GM12878 (cell line): ENCODE measurements at regions not wholly inside any gene's neighbourhood (a gene's known extent, or its start where the extent isn't known, plus 50 kb on each side); places are given as distances from the start of the nearest gene placed in this dataset.

Experiments
- ATAC-seq: fragments of 200-7000 bp; cut with Tn5 transposase; 3 replicates; pipeline ENCODE4 v1.9.1; 2020; ENCODE audit warnings: mild to moderate bottlenecking, moderate library complexity
- BruUV-seq: library from RNA; stranded (reverse); fragments of 400-500 nt; replicated peaks from 2 replicates; lab custom pipeline; 2021; lab: Mats Ljungman, UMichigan
- CTCF ChIA-PET: fragments of 300-600 bp; sonication (Branson Sonifier 250); formaldehyde crosslinking; extraction: SDS; loops from one replicate; lab custom pipeline; 2021; ENCODE audit warnings: inconsistent platforms; lab: Yijun Ruan, JAX
- POLR2A ChIA-PET: fragments of 350-600 bp; formaldehyde crosslinking; extraction: SDS; loops from one replicate; lab custom pipeline; 2021; ENCODE audit warnings: inconsistent platforms; lab: Charles Lee
- RAD21 ChIA-PET: fragments of 300-600 bp; sonication (Branson Sonifier 250); formaldehyde crosslinking; loops from one replicate; lab custom pipeline; 2023; ENCODE audit warnings: antibody characterized with exemption; ENCODE audit not compliant: unreplicated experiment; lab: Charles Lee
- SMC1A ChIA-PET: fragments of 300-600 bp; sonication (Branson Sonifier 250); formaldehyde crosslinking; loops from one replicate; lab custom pipeline; 2023; ENCODE audit not compliant: unreplicated experiment, uncharacterized antibody; lab: Charles Lee
- DNase-seq: peaks from one replicate; pipeline ENCODE4 v3.0.0-alpha.2; 2011; ENCODE audit warnings: low read depth, low spot score
- FAIRE-seq: peaks from 3 replicates; lab custom pipeline; 2011; peaks lifted over from hg19 to GRCh38; lab: Jason Lieb, UNC
- H2AFZ ChIP-seq: 2 replicates; pipeline ENCODE4 v1.6.0; 2011; ENCODE audit warnings: low read depth, low read length, control low read depth; ENCODE audit not compliant: control insufficient read depth
- H3K27ac ChIP-seq: 2 replicates; pipeline ENCODE4 v1.5.1; 2011; ENCODE audit warnings: control low read depth; ENCODE audit not compliant: control insufficient read depth, insufficient read depth
- H3K27me3 ChIP-seq, 2 experiments: replicated peaks in 1 of 2; 2 replicates each; pipeline versions ENCODE4 v1.6.0 to v1.6.1; 2011; ENCODE audit warnings: low read length in 1 of 2; ENCODE audit not compliant: control insufficient read depth in 2 of 2, insufficient read depth in 2 of 2
- H3K36me3 ChIP-seq, 2 experiments: 2 replicates each; pipeline ENCODE4 v1.5.1; 2011; ENCODE audit warnings: low read length in 1 of 2; ENCODE audit not compliant: control insufficient read depth in 2 of 2, insufficient read depth in 2 of 2
- H3K4me1 ChIP-seq: 2 replicates; pipeline ENCODE4 v1.6.1; 2011; ENCODE audit warnings: mild to moderate bottlenecking, low read length, moderate library complexity, mixed read lengths; ENCODE audit not compliant: control insufficient read depth, insufficient read depth
- H3K4me2 ChIP-seq: 2 replicates; pipeline ENCODE4 v1.6.0; 2011; ENCODE audit warnings: control low read depth; ENCODE audit not compliant: control insufficient read depth, insufficient read depth
- H3K4me3 ChIP-seq: fragments of 200-600 bp; sonication (generic); 2 replicates; pipeline ENCODE4 v1.5.1; 2016
- H3K79me2 ChIP-seq: 2 replicates; pipeline ENCODE4 v1.6.0; 2011; ENCODE audit warnings: low read length; ENCODE audit not compliant: control insufficient read depth, insufficient read depth
- H3K9ac ChIP-seq: 2 replicates; pipeline ENCODE4 v1.8.0; 2011; ENCODE audit warnings: low read length, control low read depth, mixed read lengths; ENCODE audit not compliant: control insufficient read depth, insufficient read depth
- H3K9me3 ChIP-seq: replicated peaks from 3 replicates; pipeline ENCODE4 v1.5.1; 2011; ENCODE audit warnings: mild to moderate bottlenecking, low read length; ENCODE audit not compliant: control insufficient read depth, insufficient read depth
- H4K20me1 ChIP-seq: 2 replicates; pipeline ENCODE4 v1.6.0; 2011; ENCODE audit not compliant: control insufficient read depth, insufficient read depth
- BCL11A ChIP-seq: IDR thresholded peaks from 2 replicates; pipeline ENCODE4 v1.6.1; 2011; ENCODE audit warnings: low read depth, low read length
- HDGF ChIP-seq: fragments of 450-650 bp; IDR thresholded peaks from 2 replicates; pipeline ENCODE4 v1.6.1; 2016; ENCODE audit warnings: antibody characterized with exemption
- RFX5 ChIP-seq: IDR thresholded peaks from 2 replicates; pipeline ENCODE4 v1.6.1; 2011; ENCODE audit warnings: low read depth, low read length, improper control_type of control experiment
- SIN3A ChIP-seq: IDR thresholded peaks from 2 replicates; pipeline ENCODE4 v1.6.1; 2012; ENCODE audit warnings: low read depth, low read length, improper control_type of control experiment
- ZNF24 ChIP-seq: fragments of 450-650 bp; IDR thresholded peaks from 2 replicates; pipeline ENCODE4 v1.6.1; 2017; ENCODE audit warnings: antibody characterized with exemption, mild to moderate bottlenecking
- WGBS: methylation state at CpG from one replicate; pipeline ENCODE4 v1.1.6; 2016; ENCODE audit warnings: low lambda C conversion rate; ENCODE audit not compliant: insufficient replicate concordance, insufficient coverage; ENCODE audit errors: missing lambda C conversion rate; 5-methylcytosine and 5-hydroxymethylcytosine counted together
- in situ Hi-C: fragments of 300-500 bp; cut with MboI; formaldehyde crosslinking; loops from 9 replicates; pipeline ENCODE4 v1.14.3; 2018; ENCODE audit warnings: mixed read lengths
- intact Hi-C: fragments of 100-400 bp; cut with micrococcal nuclease; formaldehyde crosslinking; loops from one replicate; pipeline ENCODE4 v1.14.2; 2022; ENCODE audit not compliant: unreplicated experiment
- TF ChIP-seq, protein P1 (sequence below): fragments of 450-650 bp; IDR thresholded peaks from 2 replicates; pipeline ENCODE4 v1.6.1; 2018; ENCODE audit warnings: mild to moderate bottlenecking, low read depth, moderate library complexity; ENCODE audit not compliant: partially characterized antibody

DNA sequence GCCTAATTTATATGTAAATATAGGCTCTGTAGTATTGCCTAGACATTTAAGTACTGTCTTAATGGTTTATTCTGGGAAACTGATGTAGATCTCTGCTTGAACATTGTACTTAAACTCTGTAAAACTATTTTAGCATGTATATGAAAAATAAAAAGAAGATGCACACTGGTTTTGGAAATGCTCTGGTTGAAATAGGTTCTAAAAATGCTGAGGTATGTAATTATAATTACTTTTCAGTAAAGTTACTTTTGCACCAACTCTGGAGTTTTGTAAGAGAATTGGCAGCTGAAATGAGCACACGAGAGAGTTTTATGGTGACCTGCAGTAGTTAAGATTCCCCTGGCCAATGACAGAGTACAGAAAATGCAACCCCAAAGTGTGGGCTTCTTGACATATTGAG is 353.9 kb downstream of the ATP23 start (continued):
- TF ChIP-seq RFX5: no peak
- TF ChIP-seq, all 136 proteins: peak for 0

DNA sequence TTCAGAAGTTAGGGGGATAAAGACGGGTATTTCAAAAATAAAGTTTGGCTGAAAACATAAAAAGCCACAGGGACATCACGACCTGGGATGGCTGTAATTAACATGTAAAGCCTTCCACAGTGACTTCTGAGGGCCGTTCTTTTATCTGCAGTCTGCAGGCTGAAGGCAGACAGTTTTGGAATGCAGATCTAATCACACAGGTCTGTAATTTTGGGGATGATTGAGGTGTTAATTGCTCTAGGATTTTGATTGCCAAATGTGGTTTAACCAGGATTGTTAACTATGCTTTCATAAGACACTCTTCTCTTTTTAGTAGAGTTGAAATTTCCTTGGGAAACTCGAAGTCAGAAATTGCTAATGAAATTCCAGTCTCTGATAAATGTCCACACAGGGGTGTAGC is 355.5 kb downstream of the ATP23 start:
- DNase-seq: no peak
- TF ChIP-seq BCL11A: no peak
- TF ChIP-seq, all 136 proteins: peak for 0
- in situ Hi-C loops: no loop called here
- intact Hi-C loops: no loop called here
- Histone ChIP-seq H3K27me3 (no peaks in the 10 kb centered on the region; a peak in 1 of 4 replicates), H3K27ac (no peak overlapping the region), H3K9me3 (no peaks in the 10 kb centered on the region), H3K4me1 (no peaks in the 10 kb centered on the region), H2AFZ (no peak overlapping the region), H3K9ac (no peak overlapping the region), H3K4me3 (no peak overlapping the region), H3K4me2 (no peak overlapping the region), H3K36me3 (no peaks in the 10 kb centered on the region), H3K79me2 (no peaks in the 10 kb centered on the region), H4K20me1 (no peaks in the 10 kb centered on the region)
- no TSS peak for BruUV-seq
- WGBS: 1% methylated on average over 4 of the region's 4 CpGs
- RAD21 ChIA-PET: no interaction called here
- FAIRE-seq: no peak
- SMC1A ChIA-PET: interaction anchor here (0.7 kb wide), 1 partner anchor 308 kb away, joined by 3 read pairs; no protein-coding TSS in a partner anchor
- POLR2A ChIA-PET: no interaction called here
- CTCF ChIA-PET: no interaction called here
- no peak for ATAC-seq

DNA sequence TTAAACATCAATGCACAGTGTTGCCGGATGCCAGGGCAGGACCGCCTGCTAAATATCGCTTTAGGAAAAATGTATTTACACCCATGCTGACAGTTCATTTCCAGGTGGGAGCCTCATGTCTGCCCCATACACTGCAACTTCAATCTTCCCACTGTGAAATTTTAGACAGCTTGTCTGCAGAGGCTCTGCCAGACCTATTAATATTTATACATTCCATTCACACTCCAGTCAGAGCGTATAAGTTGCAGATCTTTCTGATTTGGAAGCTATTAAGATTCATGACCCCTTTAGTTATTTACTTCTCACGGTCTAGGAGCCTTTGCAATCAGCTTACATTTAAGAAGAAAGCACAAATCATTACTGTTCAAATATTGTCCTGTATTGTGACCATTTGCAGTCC is 357.4 kb downstream of the ATP23 start:
- Histone ChIP-seq H2AFZ (no peak overlapping the region), H3K36me3 (no peaks in the 10 kb centered on the region), H3K4me2 (no peak overlapping the region), H3K4me1 (no peaks in the 10 kb centered on the region), H3K27me3 (no peaks in the 10 kb centered on the region; a peak in 1 of 4 replicates), H3K4me3 (no peak overlapping the region), H3K9ac (no peak overlapping the region), H4K20me1 (no peaks in the 10 kb centered on the region), H3K27ac (no peak overlapping the region), H3K79me2 (no peaks in the 10 kb centered on the region), H3K9me3 (no peaks in the 10 kb centered on the region)
- in situ Hi-C loops: no loop called here
- CTCF ChIA-PET: no interaction called here
- DNase-seq: no peak
- no peak for FAIRE-seq
- no peak for TF ChIP-seq ZNF24
- no peak for TF ChIP-seq HDGF
- TF ChIP-seq, protein P1, sequence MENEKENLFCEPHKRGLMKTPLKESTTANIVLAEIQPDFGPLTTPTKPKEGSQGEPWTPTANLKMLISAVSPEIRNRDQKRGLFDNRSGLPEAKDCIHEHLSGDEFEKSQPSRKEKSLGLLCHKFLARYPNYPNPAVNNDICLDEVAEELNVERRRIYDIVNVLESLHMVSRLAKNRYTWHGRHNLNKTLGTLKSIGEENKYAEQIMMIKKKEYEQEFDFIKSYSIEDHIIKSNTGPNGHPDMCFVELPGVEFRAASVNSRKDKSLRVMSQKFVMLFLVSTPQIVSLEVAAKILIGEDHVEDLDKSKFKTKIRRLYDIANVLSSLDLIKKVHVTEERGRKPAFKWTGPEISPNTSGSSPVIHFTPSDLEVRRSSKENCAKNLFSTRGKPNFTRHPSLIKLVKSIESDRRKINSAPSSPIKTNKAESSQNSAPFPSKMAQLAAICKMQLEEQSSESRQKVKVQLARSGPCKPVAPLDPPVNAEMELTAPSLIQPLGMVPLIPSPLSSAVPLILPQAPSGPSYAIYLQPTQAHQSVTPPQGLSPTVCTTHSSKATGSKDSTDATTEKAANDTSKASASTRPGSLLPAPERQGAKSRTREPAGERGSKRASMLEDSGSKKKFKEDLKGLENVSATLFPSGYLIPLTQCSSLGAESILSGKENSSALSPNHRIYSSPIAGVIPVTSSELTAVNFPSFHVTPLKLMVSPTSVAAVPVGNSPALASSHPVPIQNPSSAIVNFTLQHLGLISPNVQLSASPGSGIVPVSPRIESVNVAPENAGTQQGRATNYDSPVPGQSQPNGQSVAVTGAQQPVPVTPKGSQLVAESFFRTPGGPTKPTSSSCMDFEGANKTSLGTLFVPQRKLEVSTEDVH: no peak
- no peak for TF ChIP-seq SIN3A
- WGBS: 59% methylated on average over 5 of the region's 5 CpGs
- SMC1A ChIA-PET: no interaction called here
- no peak for ATAC-seq
- intact Hi-C loops: no loop called here
- RAD21 ChIA-PET: no interaction called here
- no TSS peak for BruUV-seq
- POLR2A ChIA-PET: no interaction called here
